B cell (primary cell): ENCODE measurements at regions not wholly inside any gene's neighbourhood (a gene's known extent, or its start where the extent isn't known, plus 50 kb on each side); places are given as distances from the start of the nearest gene placed in this dataset.

Experiments used
- ATAC-seq: fragments of 200-7000 bp; cut with Tn5 transposase; one replicate; pipeline ENCODE4 v1.10.0; 2021; ENCODE audit warnings: low read depth, mild to moderate bottlenecking, moderate number of reproducible peaks, moderate library complexity
- CTCF ChIA-PET: fragments of 350-600 bp; sonication (Branson Sonifier 250); formaldehyde crosslinking; loops from one replicate; lab custom pipeline; 2021; ENCODE audit warnings: antibody characterized with exemption, inconsistent platforms; lab: Charles Lee
- POLR2A ChIA-PET: fragments of 350-600 bp; sonication (Branson Sonifier 250); formaldehyde crosslinking; loops from one replicate; lab custom pipeline; 2021; ENCODE audit warnings: antibody characterized with exemption; lab: Charles Lee
- DNase-seq: peaks from one replicate; pipeline ENCODE4 v3.0.0; 2013
- H2AFZ ChIP-seq: 2 replicates; pipeline ENCODE4 v1.6.1; 2012; ENCODE audit warnings: mild to moderate bottlenecking, low read depth, low read length; ENCODE audit not compliant: insufficient read depth, poor library complexity, severe bottlenecking
- H3K27ac ChIP-seq, 2 donors: 1 replicate in 1 of 2; 2 replicates in 1 of 2; pipeline ENCODE4 v1.5.1; 2012 to 2013; ENCODE audit warnings: low read length in 2 of 2, mild to moderate bottlenecking in 2 of 2, moderate library complexity in 1 of 2
- H3K27me3 ChIP-seq, 4 experiments: fragments of 200-600 bp in 1 of 4; sonication (generic) in 1 of 4; replicated peaks in 1 of 4; 1 replicate in 2 of 4; 2 replicates in 2 of 4; pipeline versions ENCODE4 v1.6.1 to v1.7.0; 2013 to 2016; ENCODE audit warnings: low read length in 3 of 4, mild to moderate bottlenecking in 2 of 4, mixed read lengths in 1 of 4, moderate library complexity in 1 of 4; ENCODE audit not compliant: insufficient read depth in 4 of 4, control insufficient read depth in 3 of 4; ENCODE audit errors: control extremely low read depth in 1 of 4
- H3K36me3 ChIP-seq, 2 experiments: replicated peaks in 1 of 2; 1 replicate in 1 of 2; 2 replicates in 1 of 2; pipeline versions ENCODE4 v1.6.1 to v1.7.1; 2013; ENCODE audit warnings: low read length in 1 of 2; ENCODE audit not compliant: insufficient read depth in 2 of 2, control insufficient read depth in 1 of 2; ENCODE audit errors: control extremely low read depth in 1 of 2, extremely low read depth in 1 of 2
- H3K4me1 ChIP-seq, 2 donors: fragments of 200-600 bp in 1 of 2; sonication (generic) in 1 of 2; 1 replicate in 1 of 2; 2 replicates in 1 of 2; pipeline versions ENCODE4 v1.5.1 to v1.6.1; 2013 to 2017; ENCODE audit warnings: low read length in 2 of 2; ENCODE audit not compliant: control insufficient read depth in 2 of 2, insufficient read depth in 2 of 2
- H3K4me2 ChIP-seq: replicated peaks from 2 replicates; pipeline ENCODE3; 2012; ENCODE audit warnings: mild to moderate bottlenecking, low read depth, low read length; ENCODE audit not compliant: poor library complexity, severe bottlenecking
- H3K4me3 ChIP-seq, 5 experiments: fragments of 200-600 bp in 1 of 5; sonication (generic) in 1 of 5; 1 replicate in 3 of 5; 2 replicates in 2 of 5; pipeline versions ENCODE4 v1.5.1 to v1.7.0; 2011 to 2016; ENCODE audit warnings: low read length in 4 of 5, mild to moderate bottlenecking in 4 of 5, low read depth in 2 of 5, control low read depth in 1 of 5, moderate library complexity in 1 of 5; ENCODE audit not compliant: insufficient read depth in 1 of 5; ENCODE audit errors: control extremely low read depth in 1 of 5, extremely low read depth in 1 of 5
- H3K79me2 ChIP-seq: fragments of 200-600 bp; sonication (generic); one replicate; pipeline ENCODE4 v1.6.0; 2016; ENCODE audit warnings: low read length; ENCODE audit not compliant: control insufficient read depth, insufficient read depth
- H3K9ac ChIP-seq: fragments of 200-600 bp; sonication (generic); 2 replicates; pipeline ENCODE4 v1.6.1; 2017; ENCODE audit warnings: mild to moderate bottlenecking, low read length, moderate library complexity
- H3K9me3 ChIP-seq, 3 donors: one replicate each; pipeline versions ENCODE4 v1.6.1 to v1.7.1; 2013; ENCODE audit warnings: low read length in 2 of 3; ENCODE audit not compliant: control insufficient read depth in 2 of 3, insufficient read depth in 1 of 3; ENCODE audit errors: control extremely low read depth in 1 of 3
- H4K20me1 ChIP-seq: 2 replicates; pipeline ENCODE4 v1.6.0; 2012; ENCODE audit warnings: mild to moderate bottlenecking, low read length; ENCODE audit not compliant: insufficient read depth, control insufficient read depth, poor library complexity, severe bottlenecking
- H3K27ac Mint-ChIP-seq: one replicate; pipeline ENCODE4 v1.8.0; 2021; ENCODE audit warnings: mixed read lengths
- H3K27me3 Mint-ChIP-seq: one replicate; pipeline ENCODE4 v1.8.0; 2021; ENCODE audit warnings: mixed read lengths
- H3K4me1 Mint-ChIP-seq: one replicate; pipeline ENCODE4 v1.8.0; 2021; ENCODE audit warnings: mixed read lengths
- H3K4me3 Mint-ChIP-seq: one replicate; pipeline ENCODE4 v1.8.0; 2021; ENCODE audit warnings: mixed read lengths
- H3K9me3 Mint-ChIP-seq: one replicate; pipeline ENCODE4 v1.8.0; 2022; ENCODE audit warnings: mixed read lengths; ENCODE audit not compliant: insufficient read depth
- CTCF ChIP-seq: fragments of 200-600 bp; IDR thresholded peaks from one replicate; pipeline ENCODE4 v1.8.0; 2022; ENCODE audit warnings: antibody characterized with exemption, mild to moderate bottlenecking
- EZH2 ChIP-seq: IDR thresholded peaks from 2 replicates; pipeline ENCODE4 v1.6.1; 2012; ENCODE audit warnings: borderline replicate concordance, low read depth, mild to moderate bottlenecking, moderate library complexity, low read length; ENCODE audit not compliant: insufficient read depth, poor library complexity, severe bottlenecking
- WGBS: methylation state at CpG from one replicate; pipeline ENCODE4 v1.1.5; 2013; ENCODE audit warnings: missing lambda C conversion rate; ENCODE audit not compliant: insufficient coverage; 5-methylcytosine and 5-hydroxymethylcytosine counted together
- intact Hi-C: fragments of 100-400 bp; cut with micrococcal nuclease; formaldehyde crosslinking; loops from one replicate; pipeline ENCODE4 v1.10.0; 2022

- Mint-ChIP-seq H3K27me3 (no peaks in the 10 kb centered on the region), H3K4me1 (peaks cover 2% of the 10 kb centered on the region), H3K27ac (no peak overlapping the region), H3K9me3 (no peaks in the 10 kb centered on the region), H3K4me3 (no peak overlapping the region)
- Histone ChIP-seq H3K4me3 (no peak overlapping the region), H3K27me3 (no peaks in the 10 kb centered on the region), H3K36me3 (no peaks in the 10 kb centered on the region), H3K27ac (no peak overlapping the region), H4K20me1 (no peaks in the 10 kb centered on the region), H2AFZ (no peak overlapping the region), H3K4me2 (no peak overlapping the region), H3K9ac (no peak overlapping the region), H3K9me3 (no peaks in the 10 kb centered on the region), H3K79me2 (no peaks in the 10 kb centered on the region), H3K4me1 (no peaks in the 10 kb centered on the region)
- intact Hi-C loops = no loop called here
- ChIA-PET POLR2A (no interaction called here), CTCF (no interaction called here)
- TF ChIP-seq EZH2 (no peak), CTCF (no peak)
- ATAC-seq (no peak), DNase-seq (no peak)
- no CpG with 5 or more reads among the region's 1 CpG for WGBS
Observed at GRCh38 chrX:78527818-78528217, 131.3 kb downstream of the RTL3 start.

DNA sequence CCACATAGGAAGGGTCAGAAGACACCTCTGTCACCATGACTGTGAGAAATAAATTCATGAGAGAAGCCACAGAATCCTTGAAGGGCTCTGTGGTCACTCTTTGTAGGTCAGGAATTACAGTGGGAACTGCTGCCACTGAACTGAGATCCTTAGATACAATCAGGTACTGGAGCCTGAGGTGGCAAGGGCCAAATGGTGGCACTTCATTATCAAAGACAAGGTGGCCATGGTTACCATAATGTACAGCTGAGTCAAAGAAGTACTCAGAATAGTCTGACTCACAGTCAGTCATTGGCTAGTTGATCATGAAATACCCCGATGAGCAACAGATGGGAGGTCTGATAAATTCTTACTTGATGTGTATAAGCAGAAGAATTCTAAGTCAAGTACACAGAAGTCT, 131.9 kb downstream of the RTL3 start:
- Mint-ChIP-seq H3K27ac (no peak overlapping the region), H3K4me3 (no peak overlapping the region), H3K27me3 (no peaks in the 10 kb centered on the region), H3K9me3 (no peaks in the 10 kb centered on the region), H3K4me1 (peaks cover 2% of the 10 kb centered on the region)
- no CpG with 5 or more reads among the region's 1 CpG for WGBS
- no peak for ATAC-seq
- no peaks in the 10 kb centered on the region for H3K4me1 ChIP-seq
- H2AFZ ChIP-seq = no peak overlapping the region
- H3K79me2 ChIP-seq = no peaks in the 10 kb centered on the region
- intact Hi-C loops = no loop called here
- no peak overlapping the region for H3K4me3 ChIP-seq
- no peak overlapping the region for H3K4me2 ChIP-seq
- H3K9ac ChIP-seq = no peak overlapping the region
- no peaks in the 10 kb centered on the region for H4K20me1 ChIP-seq
- H3K27ac ChIP-seq = no peak overlapping the region
- DNase-seq = no peak
- H3K9me3 ChIP-seq = no peaks in the 10 kb centered on the region
- H3K36me3 ChIP-seq = no peaks in the 10 kb centered on the region
- no peak for TF ChIP-seq EZH2
- TF ChIP-seq CTCF = no peak
- no peaks in the 10 kb centered on the region for H3K27me3 ChIP-seq
- ChIA-PET CTCF (no interaction called here), POLR2A (no interaction called here)
